ENCODE measurements at regions not wholly inside any gene's neighbourhood (a gene's known extent, or its start where the extent isn't known, plus 50 kb on each side); places are given as distances from the start of the nearest gene placed in this dataset.

GRCh38 chr16:54787045-54787444 is 143.6 kb upstream of the IRX5 start:
- Histone ChIP-seq H3K9me3 (ENCODE audit: low read length) (no peaks in the 10 kb centered on the region), H3K79me2 (replicated peaks; ENCODE audit: insufficient read depth, low read length) (no peaks in the 10 kb centered on the region), H3K27me3 (ENCODE audit: insufficient read depth, low read depth, low read length) (peaks cover 3% of the 10 kb centered on the region), H3K27ac (ENCODE audit: low read length) (no peak overlapping the region), H4K20me1 (ENCODE audit: insufficient read depth) (no peaks in the 10 kb centered on the region), H3K4me2 (ENCODE audit: low read length) (no peak overlapping the region), H3K4me3 (ENCODE audit: low read length) (no peak overlapping the region), H3K9ac (ENCODE audit: low read length) (no peak overlapping the region), H3F3A (ENCODE audit: insufficient read depth, low read length, poor library complexity, severe bottlenecking) (no peaks in the 10 kb centered on the region), H3K9me2 (ENCODE audit: insufficient read depth, low read length) (no peaks in the 10 kb centered on the region), H2AFZ (ENCODE audit: low read depth, low read length) (no peak overlapping the region), H3K36me3 (ENCODE audit: insufficient read depth, low read length) (no peaks in the 10 kb centered on the region)
- TF ChIP-seq EZH2 (IDR thresholded peaks at IDR 0.05; ENCODE audit: borderline replicate concordance, insufficient read depth, low read length, poor library complexity, severe bottlenecking) (no peak), POLR2AphosphoS5 (IDR thresholded peaks at IDR 0.05) (no peak), EP300 (conservative IDR thresholded peaks at IDR 0.05; ENCODE audit: poor library complexity, severe bottlenecking) (no peak), TAF1 (IDR thresholded peaks at IDR 0.05; ENCODE audit: low read depth) (no peak), MXI1 (conservative IDR thresholded peaks at IDR 0.05; ENCODE audit: poor library complexity, severe bottlenecking) (no peak), SMC3 (conservative IDR thresholded peaks at IDR 0.05; ENCODE audit: poor library complexity) (no peak), RAD21 (conservative IDR thresholded peaks at IDR 0.05) (no peak)
- TF ChIP-seq, protein P1, sequence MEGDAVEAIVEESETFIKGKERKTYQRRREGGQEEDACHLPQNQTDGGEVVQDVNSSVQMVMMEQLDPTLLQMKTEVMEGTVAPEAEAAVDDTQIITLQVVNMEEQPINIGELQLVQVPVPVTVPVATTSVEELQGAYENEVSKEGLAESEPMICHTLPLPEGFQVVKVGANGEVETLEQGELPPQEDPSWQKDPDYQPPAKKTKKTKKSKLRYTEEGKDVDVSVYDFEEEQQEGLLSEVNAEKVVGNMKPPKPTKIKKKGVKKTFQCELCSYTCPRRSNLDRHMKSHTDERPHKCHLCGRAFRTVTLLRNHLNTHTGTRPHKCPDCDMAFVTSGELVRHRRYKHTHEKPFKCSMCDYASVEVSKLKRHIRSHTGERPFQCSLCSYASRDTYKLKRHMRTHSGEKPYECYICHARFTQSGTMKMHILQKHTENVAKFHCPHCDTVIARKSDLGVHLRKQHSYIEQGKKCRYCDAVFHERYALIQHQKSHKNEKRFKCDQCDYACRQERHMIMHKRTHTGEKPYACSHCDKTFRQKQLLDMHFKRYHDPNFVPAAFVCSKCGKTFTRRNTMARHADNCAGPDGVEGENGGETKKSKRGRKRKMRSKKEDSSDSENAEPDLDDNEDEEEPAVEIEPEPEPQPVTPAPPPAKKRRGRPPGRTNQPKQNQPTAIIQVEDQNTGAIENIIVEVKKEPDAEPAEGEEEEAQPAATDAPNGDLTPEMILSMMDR (IDR thresholded peaks at IDR 0.05; ENCODE audit: poor library complexity, severe bottlenecking), result no peak
- TF ChIP-seq, protein P2, sequence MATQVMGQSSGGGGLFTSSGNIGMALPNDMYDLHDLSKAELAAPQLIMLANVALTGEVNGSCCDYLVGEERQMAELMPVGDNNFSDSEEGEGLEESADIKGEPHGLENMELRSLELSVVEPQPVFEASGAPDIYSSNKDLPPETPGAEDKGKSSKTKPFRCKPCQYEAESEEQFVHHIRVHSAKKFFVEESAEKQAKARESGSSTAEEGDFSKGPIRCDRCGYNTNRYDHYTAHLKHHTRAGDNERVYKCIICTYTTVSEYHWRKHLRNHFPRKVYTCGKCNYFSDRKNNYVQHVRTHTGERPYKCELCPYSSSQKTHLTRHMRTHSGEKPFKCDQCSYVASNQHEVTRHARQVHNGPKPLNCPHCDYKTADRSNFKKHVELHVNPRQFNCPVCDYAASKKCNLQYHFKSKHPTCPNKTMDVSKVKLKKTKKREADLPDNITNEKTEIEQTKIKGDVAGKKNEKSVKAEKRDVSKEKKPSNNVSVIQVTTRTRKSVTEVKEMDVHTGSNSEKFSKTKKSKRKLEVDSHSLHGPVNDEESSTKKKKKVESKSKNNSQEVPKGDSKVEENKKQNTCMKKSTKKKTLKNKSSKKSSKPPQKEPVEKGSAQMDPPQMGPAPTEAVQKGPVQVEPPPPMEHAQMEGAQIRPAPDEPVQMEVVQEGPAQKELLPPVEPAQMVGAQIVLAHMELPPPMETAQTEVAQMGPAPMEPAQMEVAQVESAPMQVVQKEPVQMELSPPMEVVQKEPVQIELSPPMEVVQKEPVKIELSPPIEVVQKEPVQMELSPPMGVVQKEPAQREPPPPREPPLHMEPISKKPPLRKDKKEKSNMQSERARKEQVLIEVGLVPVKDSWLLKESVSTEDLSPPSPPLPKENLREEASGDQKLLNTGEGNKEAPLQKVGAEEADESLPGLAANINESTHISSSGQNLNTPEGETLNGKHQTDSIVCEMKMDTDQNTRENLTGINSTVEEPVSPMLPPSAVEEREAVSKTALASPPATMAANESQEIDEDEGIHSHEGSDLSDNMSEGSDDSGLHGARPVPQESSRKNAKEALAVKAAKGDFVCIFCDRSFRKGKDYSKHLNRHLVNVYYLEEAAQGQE (IDR thresholded peaks at IDR 0.05; ENCODE audit: borderline replicate concordance), result no peak

DNA sequence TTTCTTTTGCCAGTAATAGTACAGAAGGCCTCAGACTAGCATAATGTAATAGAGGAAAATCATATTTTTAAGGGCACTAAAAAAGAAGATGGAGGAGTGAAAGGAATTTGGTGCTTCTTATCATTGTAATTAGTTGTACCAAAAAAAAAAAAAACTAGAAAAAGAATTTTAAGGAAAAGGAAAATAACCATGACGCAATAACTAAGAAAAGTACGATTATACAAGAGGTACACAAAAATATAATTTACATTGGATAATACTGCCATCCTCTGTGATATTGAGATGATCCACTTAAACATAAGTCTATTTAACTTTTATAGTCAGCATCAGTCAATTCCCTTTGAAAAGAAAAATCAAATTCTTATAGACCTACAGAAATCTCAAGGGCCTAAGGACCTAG is 146.7 kb upstream of the IRX5 start:
- H3K27me3 ChIP-seq (ENCODE audit: insufficient read depth, low read depth, low read length), result no peaks in the 10 kb centered on the region

More for the DNA sequence above, 146.7 kb upstream of the IRX5 start:
- Histone ChIP-seq H3K27ac (ENCODE audit: low read length) (no peak overlapping the region), H3K4me3 (ENCODE audit: low read length) (no peak overlapping the region), H3K9me3 (ENCODE audit: low read length) (no peaks in the 10 kb centered on the region), H3K4me2 (ENCODE audit: low read length) (no peak overlapping the region), H3K9ac (ENCODE audit: low read length) (no peak overlapping the region), H3K79me2 (replicated peaks; ENCODE audit: insufficient read depth, low read length) (no peaks in the 10 kb centered on the region), H3K36me3 (ENCODE audit: insufficient read depth, low read length) (no peaks in the 10 kb centered on the region), H3F3A (ENCODE audit: insufficient read depth, low read length, poor library complexity, severe bottlenecking) (no peaks in the 10 kb centered on the region), H2AFZ (ENCODE audit: low read depth, low read length) (no peak overlapping the region), H4K20me1 (ENCODE audit: insufficient read depth) (no peaks in the 10 kb centered on the region), H3K9me2 (ENCODE audit: insufficient read depth, low read length) (no peaks in the 10 kb centered on the region)
- TF ChIP-seq, protein P2 (IDR thresholded peaks at IDR 0.05; ENCODE audit: borderline replicate concordance), result no peak
